Neural progenitor cell (in vitro differentiated cells): ENCODE measurements at regions not wholly inside any gene's neighbourhood (a gene's known extent, or its start where the extent isn't known, plus 50 kb on each side); places are given as distances from the start of the nearest gene placed in this dataset.

Experiments
- CTCF ChIP-seq: fragments of 200-600 bp; sonication (generic); IDR thresholded peaks from 2 replicates; pipeline ENCODE4 v1.5.1; 2017; ENCODE audit warnings: antibody characterized with exemption, mild to moderate bottlenecking
- EZH2 ChIP-seq: fragments of 200-600 bp; sonication (generic); IDR thresholded peaks from 2 replicates; pipeline ENCODE4 v1.6.1; 2017; ENCODE audit warnings: antibody characterized with exemption, mild to moderate bottlenecking, moderate library complexity

- TF ChIP-seq CTCF (no peak), EZH2 (no peak)
These were observed 82.1 kb downstream of the ETAA1 start for GRCh38 chr2:67479261-67479660.
